ENCODE measurements at regions not wholly inside any gene's neighbourhood (a gene's known extent, or its start where the extent isn't known, plus 50 kb on each side); places are given as distances from the start of the nearest gene placed in this dataset.

GRCh38 chr12:94743174-94743573, 92.8 kb upstream of the TMCC3 start:
- no peak for TF ChIP-seq EZH2phosphoT487 (conservative IDR thresholded peaks at IDR 0.05; ENCODE audit: low read length)
- Histone ChIP-seq H3K4me2 (ENCODE audit: low read depth, low read length, poor library complexity, severe bottlenecking) (no peak overlapping the region), H3K4me3 (ENCODE audit: insufficient read depth, low read length, poor library complexity, severe bottlenecking) (no peak overlapping the region), H3K9me3 (ENCODE audit: insufficient read depth, low read length) (no peaks in the 10 kb centered on the region), H3K27me3 (ENCODE audit: low read length) (no peaks in the 10 kb centered on the region), H2AFZ (ENCODE audit: low read depth, low read length, severe bottlenecking) (no peak overlapping the region), H3K79me2 (ENCODE audit: insufficient read depth, low read length) (no peaks in the 10 kb centered on the region), H4K20me1 (ENCODE audit: low read depth, low read length) (0 out of 2 replicates have a peak, but pooled peaks cover 8% of the 10 kb centered on the region), H3K9ac (ENCODE audit: low read length) (no peak overlapping the region), H3F3A (ENCODE audit: insufficient read depth) (no peaks in the 10 kb centered on the region), H3K27ac (ENCODE audit: low read depth, low read length) (no peak overlapping the region), H3K9me2 (replicated peaks; ENCODE audit: insufficient read depth, low read length) (no peaks in the 10 kb centered on the region), H3K36me3 (ENCODE audit: low read length) (no peaks in the 10 kb centered on the region)

- Histone ChIP-seq H3K4me2 (ENCODE audit: low read depth, low read length, poor library complexity, severe bottlenecking) (no peak overlapping the region), H3K4me3 (ENCODE audit: insufficient read depth, low read length, poor library complexity, severe bottlenecking) (no peak overlapping the region), H3K9me2 (replicated peaks; ENCODE audit: insufficient read depth, low read length) (no peaks in the 10 kb centered on the region), H2AFZ (ENCODE audit: low read depth, low read length, severe bottlenecking) (no peak overlapping the region), H3K27me3 (ENCODE audit: low read length) (no peaks in the 10 kb centered on the region), H3F3A (ENCODE audit: insufficient read depth) (no peaks in the 10 kb centered on the region), H3K9ac (ENCODE audit: low read length) (no peak overlapping the region), H3K9me3 (ENCODE audit: insufficient read depth, low read length) (no peaks in the 10 kb centered on the region), H3K27ac (ENCODE audit: low read depth, low read length) (no peak overlapping the region), H3K36me3 (ENCODE audit: low read length) (no peaks in the 10 kb centered on the region), H4K20me1 (ENCODE audit: low read depth, low read length) (0 out of 2 replicates have a peak, but pooled peaks cover 8% of the 10 kb centered on the region), H3K79me2 (ENCODE audit: insufficient read depth, low read length) (no peaks in the 10 kb centered on the region)
- TF ChIP-seq EZH2phosphoT487 (conservative IDR thresholded peaks at IDR 0.05; ENCODE audit: low read length) (no peak), CTCF (IDR thresholded peaks at IDR 0.05; ENCODE audit: insufficient read depth, low read length, poor library complexity, severe bottlenecking) (no peak)
Observed at GRCh38 chr12:94740601-94741362, 90.4 kb upstream of the TMCC3 start.

GRCh38 chr12:94736820-94737219, 86.5 kb upstream of the TMCC3 start:
- Histone ChIP-seq H3K27ac (ENCODE audit: low read depth, low read length) (no peak overlapping the region), H3K9me2 (replicated peaks; ENCODE audit: insufficient read depth, low read length) (no peaks in the 10 kb centered on the region), H3K79me2 (ENCODE audit: insufficient read depth, low read length) (no peaks in the 10 kb centered on the region), H3K27me3 (ENCODE audit: low read length) (no peaks in the 10 kb centered on the region), H3K4me2 (ENCODE audit: low read depth, low read length, poor library complexity, severe bottlenecking) (no peak overlapping the region), H3F3A (ENCODE audit: insufficient read depth) (no peaks in the 10 kb centered on the region), H3K9me3 (ENCODE audit: insufficient read depth, low read length) (no peaks in the 10 kb centered on the region), H4K20me1 (ENCODE audit: low read depth, low read length) (0 out of 2 replicates have a peak, but pooled peaks cover 4% of the 10 kb centered on the region), H3K4me3 (ENCODE audit: insufficient read depth, low read length, poor library complexity, severe bottlenecking) (no peak overlapping the region), H3K9ac (ENCODE audit: low read length) (no peak overlapping the region), H2AFZ (ENCODE audit: low read depth, low read length, severe bottlenecking) (no peak overlapping the region), H3K36me3 (ENCODE audit: low read length) (no peaks in the 10 kb centered on the region)
- no peak for TF ChIP-seq CTCF (IDR thresholded peaks at IDR 0.05; ENCODE audit: insufficient read depth, low read length, poor library complexity, severe bottlenecking)
- TF ChIP-seq EZH2phosphoT487 (conservative IDR thresholded peaks at IDR 0.05; ENCODE audit: low read length) = no peak

- Histone ChIP-seq H3K9me3 (ENCODE audit: insufficient read depth, low read length) (no peaks in the 10 kb centered on the region), H3K36me3 (ENCODE audit: low read length) (no peaks in the 10 kb centered on the region), H3K9me2 (replicated peaks; ENCODE audit: insufficient read depth, low read length) (no peaks in the 10 kb centered on the region), H2AFZ (ENCODE audit: low read depth, low read length, severe bottlenecking) (no peak overlapping the region), H4K20me1 (ENCODE audit: low read depth, low read length) (0 out of 2 replicates have a peak, but pooled peaks cover 4% of the 10 kb centered on the region), H3K4me2 (ENCODE audit: low read depth, low read length, poor library complexity, severe bottlenecking) (no peak overlapping the region), H3K4me3 (ENCODE audit: insufficient read depth, low read length, poor library complexity, severe bottlenecking) (no peak overlapping the region), H3K27me3 (ENCODE audit: low read length) (no peaks in the 10 kb centered on the region), H3K9ac (ENCODE audit: low read length) (no peak overlapping the region), H3K79me2 (ENCODE audit: insufficient read depth, low read length) (no peaks in the 10 kb centered on the region), H3F3A (ENCODE audit: insufficient read depth) (no peaks in the 10 kb centered on the region), H3K27ac (ENCODE audit: low read depth, low read length) (no peak overlapping the region)
- TF ChIP-seq CTCF (IDR thresholded peaks at IDR 0.05; ENCODE audit: insufficient read depth, low read length, poor library complexity, severe bottlenecking) (no peak), EZH2phosphoT487 (conservative IDR thresholded peaks at IDR 0.05; ENCODE audit: low read length) (no peak)
Observed at GRCh38 chr12:94736004-94736403, 85.6 kb upstream of the TMCC3 start.
